HCT116 (cell line): ENCODE measurements at regions not wholly inside any gene's neighbourhood (a gene's known extent, or its start where the extent isn't known, plus 50 kb on each side); places are given as distances from the start of the nearest gene placed in this dataset.

Experiments
- ATAC-seq: fragments of 200-7000 bp; cut with Tn5 transposase; 2 replicates; pipeline ENCODE4 v1.9.1; 2020; ENCODE audit warnings: mild to moderate bottlenecking, moderate library complexity
- BruUV-seq: library from RNA; stranded (reverse); fragments of 400-500 nt; replicated peaks from 2 replicates; lab custom pipeline; 2021; lab: Mats Ljungman, UMichigan
- CTCF ChIA-PET: fragments of 300-600 bp; sonication (Branson Sonifier 250); formaldehyde crosslinking; loops from one replicate; lab custom pipeline; 2021; ENCODE audit warnings: antibody characterized with exemption; lab: Charles Lee
- POLR2A ChIA-PET: fragments of 300-600, 350-600 bp; sonication (Branson Sonifier 250); formaldehyde crosslinking; loops from one replicate; lab custom pipeline; 2021; ENCODE audit warnings: antibody characterized with exemption; lab: Charles Lee
- RAD21 ChIA-PET, 2 experiments: fragments of 300-600 bp; sonication (Branson Sonifier 250); formaldehyde crosslinking; loops; one replicate each; lab custom pipeline; 2023; ENCODE audit warnings: low total read pairs in 2 of 2; ENCODE audit not compliant: uncharacterized antibody in 2 of 2, unreplicated experiment in 2 of 2, low non-redundant PET in 1 of 2; lab: Charles Lee
- DNase-seq: peaks from one replicate; pipeline ENCODE4 v3.0.0-alpha.2; 2010; ENCODE audit warnings: low read depth, low spot score
- H2AFZ ChIP-seq: fragments of 200-600 bp; shearing (Covaris generic), sonication (generic); 2 replicates; pipeline ENCODE4 v1.6.1; 2017; ENCODE audit warnings: low read depth, mixed run types, mixed read lengths, antibody characterized with exemption, low read length; ENCODE audit not compliant: poor library complexity, severe bottlenecking
- H3K27ac ChIP-seq: 2 replicates; pipeline ENCODE4 v1.5.1; 2012; ENCODE audit warnings: low read depth, low read length
- H3K27me3 ChIP-seq: fragments of 200-600 bp; sonication (generic); 2 replicates; pipeline ENCODE4 v1.6.1; 2016; ENCODE audit warnings: mixed run types, low read length, mixed read lengths; ENCODE audit not compliant: insufficient read depth
- H3K36me3 ChIP-seq, 2 experiments: fragments of 200-500 bp in 1 of 2; fragments of 200-600 bp in 1 of 2; sonication (Bioruptor generic) in 1 of 2; sonication (generic) in 1 of 2; 2 replicates each; pipeline versions ENCODE4 v1.5.1 to v1.6.1; 2014 to 2016; ENCODE audit warnings: low read length in 2 of 2, inconsistent platforms in 1 of 2, mixed read lengths in 1 of 2, mixed run types in 1 of 2; ENCODE audit not compliant: insufficient read depth in 2 of 2, control insufficient read depth in 1 of 2
- H3K4me1 ChIP-seq, 2 experiments: fragments of 200-600 bp in 1 of 2; sonication (generic) in 1 of 2; 2 replicates each; pipeline versions ENCODE4 v1.5.1 to v1.6.1; 2012 to 2017; ENCODE audit warnings: low read length in 2 of 2, inconsistent platforms in 1 of 2, mild to moderate bottlenecking in 1 of 2, mixed read lengths in 1 of 2, mixed run types in 1 of 2, moderate library complexity in 1 of 2; ENCODE audit not compliant: insufficient read depth in 2 of 2, control insufficient read depth in 1 of 2
- H3K4me2 ChIP-seq: fragments of 200-600 bp; sonication (generic); 2 replicates; pipeline ENCODE4 v1.6.1; 2017; ENCODE audit warnings: mixed run types, low read length, mixed read lengths
- H3K4me3 ChIP-seq, 2 experiments: fragments of 200-600 bp in 1 of 2; sonication (generic) in 1 of 2; replicated peaks in 1 of 2; 2 replicates each; pipeline ENCODE4 v1.5.1; 2011 to 2016; ENCODE audit warnings: low read length in 2 of 2, control low read depth in 1 of 2, low read depth in 1 of 2, mild to moderate bottlenecking in 1 of 2, mixed read lengths in 1 of 2, mixed run types in 1 of 2
- H3K79me2 ChIP-seq: fragments of 200-600 bp; sonication (generic); 2 replicates; pipeline ENCODE4 v1.6.1; 2017; ENCODE audit warnings: mild to moderate bottlenecking, mixed run types, low read length, moderate library complexity, mixed read lengths; ENCODE audit not compliant: insufficient read depth
- H3K9ac ChIP-seq: fragments of 200-600 bp; sonication (generic); 2 replicates; pipeline ENCODE4 v1.6.1; 2016; ENCODE audit warnings: low read length, mixed read lengths
- H3K9me2 ChIP-seq: fragments of 200-600 bp; sonication (generic), shearing (Covaris generic); 2 replicates; pipeline ENCODE4 v1.6.1; 2017; ENCODE audit warnings: mixed run types, mild to moderate bottlenecking, moderate library complexity; ENCODE audit not compliant: insufficient read depth
- H3K9me3 ChIP-seq, 2 experiments: fragments of 200-500 bp in 1 of 2; fragments of 200-600 bp in 1 of 2; sonication (Bioruptor generic) in 1 of 2; sonication (generic) in 1 of 2; 2 replicates each; pipeline ENCODE4 v1.6.1; 2014 to 2017; ENCODE audit warnings: low read length in 2 of 2, mixed read lengths in 2 of 2, inconsistent platforms in 1 of 2, low read depth in 1 of 2, mild to moderate bottlenecking in 1 of 2, mixed run types in 1 of 2, moderate library complexity in 1 of 2; ENCODE audit not compliant: control insufficient read depth in 1 of 2, insufficient read depth in 1 of 2
- H4K20me1 ChIP-seq: fragments of 200-600 bp; sonication (generic), shearing (Covaris generic); 2 replicates; pipeline ENCODE4 v1.6.1; 2017; ENCODE audit warnings: mixed run types, mild to moderate bottlenecking, moderate library complexity; ENCODE audit not compliant: insufficient read depth
- intact Hi-C: fragments of 100-400 bp; cut with micrococcal nuclease; formaldehyde crosslinking; loops from 2 replicates; pipeline ENCODE4 v1.10.0; 2022
- TF ChIP-seq, protein P1 (sequence below): IDR thresholded peaks from 2 replicates; pipeline ENCODE4 v1.6.1; 2011; ENCODE audit warnings: mild to moderate bottlenecking, low read length, moderate library complexity; ENCODE audit not compliant: insufficient replicate concordance; ENCODE audit errors: extremely low read depth
- TF ChIP-seq, protein P2 (sequence below): IDR thresholded peaks from 2 replicates; pipeline ENCODE4 v1.6.1; 2012; ENCODE audit warnings: low read depth

DNA sequence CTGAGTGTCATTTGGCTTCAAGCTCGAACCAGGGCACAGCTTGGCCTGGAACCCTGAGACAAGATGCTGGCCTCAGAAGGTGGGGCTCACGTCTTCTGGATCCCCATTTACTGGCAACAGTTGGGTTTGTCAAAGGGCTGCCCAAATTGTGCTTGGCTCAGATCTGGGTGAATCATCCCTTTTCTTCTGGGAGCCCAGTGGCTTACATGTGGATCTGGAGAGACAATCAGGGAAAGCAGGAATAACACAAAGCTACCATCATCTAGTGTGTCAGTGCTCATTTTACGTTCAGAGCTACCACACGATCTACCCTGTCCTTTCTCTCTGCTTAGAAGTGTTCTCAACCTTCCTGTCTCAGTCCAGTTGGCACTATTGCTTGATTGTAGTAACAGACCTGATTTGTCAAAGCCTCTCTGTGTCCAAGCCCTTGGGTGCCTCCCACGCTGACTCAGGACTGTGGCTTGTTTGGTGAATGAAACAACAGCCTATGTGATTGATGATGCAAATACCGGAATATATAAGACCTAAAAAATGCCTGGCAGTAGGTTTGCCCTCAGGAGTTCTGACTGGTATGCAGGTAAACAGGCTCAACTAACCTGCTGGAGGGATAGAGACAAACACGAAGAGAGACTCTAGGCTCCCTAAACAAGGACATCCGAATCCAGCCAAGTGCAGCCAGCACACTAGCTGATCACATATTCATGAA is 974.3 kb downstream of the VRK1 start:
- TF ChIP-seq, protein P1, sequence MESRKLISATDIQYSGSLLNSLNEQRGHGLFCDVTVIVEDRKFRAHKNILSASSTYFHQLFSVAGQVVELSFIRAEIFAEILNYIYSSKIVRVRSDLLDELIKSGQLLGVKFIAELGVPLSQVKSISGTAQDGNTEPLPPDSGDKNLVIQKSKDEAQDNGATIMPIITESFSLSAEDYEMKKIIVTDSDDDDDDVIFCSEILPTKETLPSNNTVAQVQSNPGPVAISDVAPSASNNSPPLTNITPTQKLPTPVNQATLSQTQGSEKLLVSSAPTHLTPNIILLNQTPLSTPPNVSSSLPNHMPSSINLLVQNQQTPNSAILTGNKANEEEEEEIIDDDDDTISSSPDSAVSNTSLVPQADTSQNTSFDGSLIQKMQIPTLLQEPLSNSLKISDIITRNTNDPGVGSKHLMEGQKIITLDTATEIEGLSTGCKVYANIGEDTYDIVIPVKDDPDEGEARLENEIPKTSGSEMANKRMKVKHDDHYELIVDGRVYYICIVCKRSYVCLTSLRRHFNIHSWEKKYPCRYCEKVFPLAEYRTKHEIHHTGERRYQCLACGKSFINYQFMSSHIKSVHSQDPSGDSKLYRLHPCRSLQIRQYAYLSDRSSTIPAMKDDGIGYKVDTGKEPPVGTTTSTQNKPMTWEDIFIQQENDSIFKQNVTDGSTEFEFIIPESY, result no peak
- TF ChIP-seq, protein P2, sequence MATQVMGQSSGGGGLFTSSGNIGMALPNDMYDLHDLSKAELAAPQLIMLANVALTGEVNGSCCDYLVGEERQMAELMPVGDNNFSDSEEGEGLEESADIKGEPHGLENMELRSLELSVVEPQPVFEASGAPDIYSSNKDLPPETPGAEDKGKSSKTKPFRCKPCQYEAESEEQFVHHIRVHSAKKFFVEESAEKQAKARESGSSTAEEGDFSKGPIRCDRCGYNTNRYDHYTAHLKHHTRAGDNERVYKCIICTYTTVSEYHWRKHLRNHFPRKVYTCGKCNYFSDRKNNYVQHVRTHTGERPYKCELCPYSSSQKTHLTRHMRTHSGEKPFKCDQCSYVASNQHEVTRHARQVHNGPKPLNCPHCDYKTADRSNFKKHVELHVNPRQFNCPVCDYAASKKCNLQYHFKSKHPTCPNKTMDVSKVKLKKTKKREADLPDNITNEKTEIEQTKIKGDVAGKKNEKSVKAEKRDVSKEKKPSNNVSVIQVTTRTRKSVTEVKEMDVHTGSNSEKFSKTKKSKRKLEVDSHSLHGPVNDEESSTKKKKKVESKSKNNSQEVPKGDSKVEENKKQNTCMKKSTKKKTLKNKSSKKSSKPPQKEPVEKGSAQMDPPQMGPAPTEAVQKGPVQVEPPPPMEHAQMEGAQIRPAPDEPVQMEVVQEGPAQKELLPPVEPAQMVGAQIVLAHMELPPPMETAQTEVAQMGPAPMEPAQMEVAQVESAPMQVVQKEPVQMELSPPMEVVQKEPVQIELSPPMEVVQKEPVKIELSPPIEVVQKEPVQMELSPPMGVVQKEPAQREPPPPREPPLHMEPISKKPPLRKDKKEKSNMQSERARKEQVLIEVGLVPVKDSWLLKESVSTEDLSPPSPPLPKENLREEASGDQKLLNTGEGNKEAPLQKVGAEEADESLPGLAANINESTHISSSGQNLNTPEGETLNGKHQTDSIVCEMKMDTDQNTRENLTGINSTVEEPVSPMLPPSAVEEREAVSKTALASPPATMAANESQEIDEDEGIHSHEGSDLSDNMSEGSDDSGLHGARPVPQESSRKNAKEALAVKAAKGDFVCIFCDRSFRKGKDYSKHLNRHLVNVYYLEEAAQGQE, result no peak
- Histone ChIP-seq H3K9me2 (no peaks in the 10 kb centered on the region), H2AFZ (no peak overlapping the region), H3K4me3 (no peak overlapping the region), H4K20me1 (no peaks in the 10 kb centered on the region), H3K9ac (no peak overlapping the region), H3K4me1 (no peaks in the 10 kb centered on the region; a peak in 1 of 4 replicates), H3K4me2 (no peak overlapping the region), H3K27ac (no peak overlapping the region), H3K27me3 (no peaks in the 10 kb centered on the region), H3K79me2 (no peaks in the 10 kb centered on the region), H3K9me3 (no peaks in the 10 kb centered on the region), H3K36me3 (no peaks in the 10 kb centered on the region)
- no TSS peak for BruUV-seq
- ATAC-seq (peak; percentile 30; the same call in 1 of the 2 replicates), DNase-seq (no peak)
- intact Hi-C loops, result no loop called here
- CTCF ChIA-PET, result no interaction called here
- POLR2A ChIA-PET, result no interaction called here
- RAD21 ChIA-PET, result no interaction called here
